NCI-H526 (cell line): ENCODE measurements at regions not wholly inside any gene's neighbourhood (a gene's known extent, or its start where the extent isn't known, plus 50 kb on each side); places are given as distances from the start of the nearest gene placed in this dataset.
"Not testable (repeated sequence)": the region's sequence is repeated elsewhere in the genome, so short reads cannot be mapped to it uniquely, and the experiment has no call there.

ENCODE experiments used
- DNase-seq, 2 experiments: peaks; one replicate each; lab custom pipeline; 2025; lab: John Stamatoyannopoulos, UW

DNA sequence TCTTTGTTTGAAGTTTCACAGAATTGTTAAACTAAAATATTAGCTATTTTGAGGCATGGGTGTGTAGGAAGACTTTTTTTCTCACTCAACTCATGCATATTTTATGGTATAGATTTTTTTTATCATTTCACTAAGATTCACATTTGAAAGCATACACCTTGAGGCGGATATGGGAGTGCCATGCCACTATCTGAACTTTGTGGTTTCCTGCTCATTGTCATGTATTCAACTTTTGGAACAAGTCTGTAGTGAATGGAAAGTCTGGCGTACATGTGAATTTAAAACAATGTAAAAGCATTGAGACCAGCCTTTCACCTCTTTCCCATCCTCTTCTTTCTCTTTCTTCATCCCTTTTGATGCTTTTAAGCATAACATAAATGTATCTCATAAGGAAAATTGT is 147.9 kb downstream of the TPBG start:
- DNase-seq: no peak

DNA sequence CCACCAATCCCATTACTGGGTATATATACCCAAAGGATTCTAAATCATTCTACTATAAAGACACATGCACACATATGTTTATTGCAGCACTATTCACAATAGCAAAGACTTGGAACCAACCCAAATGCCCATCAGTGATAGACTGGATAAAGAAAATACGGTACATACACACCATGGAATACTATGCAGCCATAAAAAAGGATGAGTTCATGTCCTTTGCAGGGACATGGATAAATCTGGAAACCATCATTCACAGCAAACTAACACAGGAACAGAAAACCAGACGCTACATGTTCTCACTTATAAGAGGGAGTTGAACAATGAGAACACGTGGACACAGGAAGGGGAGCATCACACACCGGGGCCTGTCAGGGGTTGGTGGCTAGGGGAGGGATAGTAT is 154.3 kb downstream of the TPBG start:
- not testable (repeated sequence) for DNase-seq

DNA sequence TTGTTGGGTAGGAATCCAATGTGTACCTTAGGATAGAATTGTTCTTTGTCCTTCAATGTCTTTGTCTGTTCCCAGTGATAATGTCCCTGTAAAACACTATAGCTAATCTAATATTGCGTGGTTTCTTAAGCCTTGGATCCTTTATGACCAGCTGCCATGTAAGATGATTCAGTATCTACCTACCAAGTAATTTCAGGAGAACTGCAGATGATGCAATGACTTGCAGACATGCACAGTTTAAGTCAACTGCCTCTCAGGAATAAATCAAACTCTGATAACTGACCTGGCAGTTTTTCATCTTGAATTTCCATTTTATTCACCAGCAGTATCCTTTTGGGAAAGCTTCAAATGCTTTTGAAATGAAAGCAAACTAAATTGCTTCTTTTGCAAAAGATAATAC is 157.8 kb downstream of the TPBG start:
- DNase-seq: no peak

DNA sequence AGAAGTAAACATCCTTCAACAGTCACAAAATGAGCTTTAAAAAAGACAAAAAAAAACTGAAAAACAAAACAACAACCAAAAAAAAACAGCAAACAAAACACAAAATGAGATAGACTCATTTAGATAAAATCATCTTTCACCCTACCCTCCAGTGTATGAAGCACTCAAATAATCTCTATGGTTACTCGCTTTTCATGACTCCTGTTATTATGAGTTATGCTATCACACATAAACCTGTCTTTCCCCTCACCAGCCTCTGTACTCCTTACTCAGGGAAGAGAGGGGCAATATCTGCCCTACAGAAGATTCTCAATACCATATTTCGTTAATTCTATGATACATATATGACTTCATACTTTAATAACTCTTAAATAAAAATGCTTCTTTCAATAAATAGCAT is 158.2 kb downstream of the TPBG start:
- no peak for DNase-seq

DNA sequence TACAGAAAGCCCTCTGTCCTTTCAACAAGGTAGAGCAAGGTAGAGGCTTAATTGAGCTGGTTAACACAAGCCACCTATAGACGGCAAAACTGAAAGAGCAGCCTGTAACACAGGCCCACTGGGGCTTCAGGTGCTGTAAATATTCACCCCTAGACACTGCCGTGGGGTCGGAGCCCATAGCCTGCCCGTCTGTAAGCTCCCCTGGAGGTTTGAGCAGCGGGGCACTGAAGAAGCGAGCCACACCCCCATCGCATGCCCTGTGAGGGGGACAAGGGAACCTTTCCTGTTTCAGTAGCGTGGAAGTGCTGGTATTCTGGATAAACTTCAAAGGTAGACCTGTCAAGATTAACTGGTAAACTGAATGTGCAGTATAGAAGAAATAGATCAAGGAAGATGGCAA is 160.4 kb downstream of the TPBG start:
- no peak for DNase-seq

DNA sequence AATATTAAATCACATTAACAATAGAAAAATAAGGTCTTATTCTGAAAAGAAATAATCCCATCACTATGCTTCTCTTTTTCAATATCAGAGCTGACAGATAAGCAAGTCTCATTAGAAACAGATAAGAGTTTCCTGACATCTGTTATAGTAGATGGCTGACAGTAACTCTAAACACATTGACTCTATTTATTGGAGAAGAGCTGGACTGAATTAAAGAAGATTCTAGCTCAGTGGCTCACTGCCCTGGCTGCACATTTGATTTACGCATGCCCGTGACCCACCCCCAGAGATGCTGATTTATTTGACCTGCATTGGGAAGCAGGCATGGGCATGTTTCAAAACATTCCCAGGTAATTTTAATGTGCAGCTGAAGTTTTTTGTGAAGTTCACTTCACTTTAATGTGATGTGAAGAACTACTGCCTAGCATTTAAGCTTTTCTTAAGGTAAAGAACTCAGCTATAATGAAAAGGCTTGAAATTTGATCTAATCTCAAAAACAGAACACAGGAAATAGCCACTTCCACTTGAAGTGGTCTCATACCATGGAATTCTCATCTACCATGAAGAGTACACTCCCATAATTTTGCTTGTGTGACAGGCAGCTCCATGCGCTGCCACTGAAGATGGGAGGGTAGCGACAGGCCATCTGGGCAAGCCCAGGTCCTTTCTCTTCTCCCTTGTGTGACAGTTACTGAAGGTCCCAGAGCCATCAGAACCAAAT is 162.3 kb downstream of the TPBG start:
- DNase-seq: no peak

DNA sequence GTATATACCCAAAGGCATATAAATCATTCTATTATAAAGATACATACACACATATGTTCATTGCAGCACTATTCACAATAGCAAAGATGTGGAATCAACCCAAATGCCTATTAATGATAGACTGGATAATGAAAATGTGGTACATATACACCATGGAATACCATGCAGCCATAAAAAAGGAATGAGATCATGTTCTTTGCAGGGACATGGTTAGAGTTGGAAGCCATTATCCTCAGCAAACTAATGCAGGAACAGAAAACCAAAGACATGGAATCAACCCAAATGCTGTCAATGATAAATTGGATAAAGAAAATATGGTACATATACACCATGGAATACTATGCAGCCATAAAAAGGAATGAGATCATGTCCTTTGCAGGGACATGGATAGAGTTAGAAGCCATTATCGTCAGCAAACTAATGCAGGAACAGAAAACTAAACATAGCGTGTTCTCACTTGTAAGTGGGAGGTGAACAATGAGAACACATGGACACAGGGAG is 166.4 kb downstream of the TPBG start:
- not testable (repeated sequence) for DNase-seq

DNA sequence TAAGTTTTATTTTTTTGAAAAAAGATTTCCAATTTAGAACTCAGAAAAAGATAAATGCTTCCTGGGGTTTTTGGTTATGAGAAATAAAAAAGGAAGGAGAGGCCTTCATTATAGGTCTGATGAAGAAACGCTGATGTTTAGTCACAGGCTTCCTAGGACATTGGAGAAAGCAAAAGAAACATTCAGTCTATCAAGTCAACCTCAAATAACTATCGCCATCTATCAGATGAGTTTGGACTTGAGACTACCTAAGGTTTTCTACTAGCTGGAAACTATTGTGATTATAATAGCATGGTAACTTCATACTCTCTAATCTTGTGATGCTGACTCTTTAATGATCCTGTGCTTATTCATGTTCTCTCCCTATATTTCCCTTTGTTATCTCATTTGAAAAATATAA is 171.3 kb downstream of the TPBG start:
- no peak for DNase-seq

DNA sequence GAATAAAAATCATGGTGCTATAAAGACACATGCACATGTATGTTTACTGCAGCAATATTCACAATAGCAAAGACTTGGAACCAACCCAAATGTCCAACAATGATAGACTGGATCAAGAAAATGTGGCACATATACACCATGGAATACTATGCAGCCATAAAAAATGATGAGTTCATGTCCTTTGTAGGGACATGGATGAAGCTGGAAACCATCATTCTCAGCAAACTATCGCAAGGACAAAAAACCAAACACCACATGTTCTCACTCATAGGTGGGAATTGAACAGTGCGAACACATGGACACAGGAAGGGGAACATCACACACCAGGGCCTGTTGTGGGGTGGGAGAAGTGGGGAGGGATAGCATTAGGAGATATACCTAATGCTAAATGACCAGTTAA is 185.9 kb downstream of the TPBG start:
- DNase-seq: not testable (repeated sequence)

DNA sequence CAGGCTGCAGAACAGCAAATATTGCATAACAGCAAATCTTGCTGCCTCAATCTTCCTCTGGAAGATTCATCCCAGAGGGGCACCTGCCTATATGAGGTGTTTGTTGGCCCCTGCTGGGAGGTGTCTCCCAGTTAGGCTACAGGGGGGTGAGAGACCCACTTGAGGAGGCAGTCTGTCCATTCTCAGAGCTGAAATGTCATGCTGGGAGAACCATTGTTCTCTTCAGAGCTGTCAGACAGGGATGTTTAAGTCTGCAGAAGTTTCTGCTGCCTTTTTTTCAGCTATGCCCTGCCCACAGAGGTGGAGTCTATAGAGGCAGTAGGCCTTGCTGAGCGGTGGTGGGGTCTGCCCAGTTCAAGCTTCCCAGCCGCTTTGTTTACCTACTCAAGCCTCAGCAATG is 187.7 kb downstream of the TPBG start:
- not testable (repeated sequence) for DNase-seq

DNA sequence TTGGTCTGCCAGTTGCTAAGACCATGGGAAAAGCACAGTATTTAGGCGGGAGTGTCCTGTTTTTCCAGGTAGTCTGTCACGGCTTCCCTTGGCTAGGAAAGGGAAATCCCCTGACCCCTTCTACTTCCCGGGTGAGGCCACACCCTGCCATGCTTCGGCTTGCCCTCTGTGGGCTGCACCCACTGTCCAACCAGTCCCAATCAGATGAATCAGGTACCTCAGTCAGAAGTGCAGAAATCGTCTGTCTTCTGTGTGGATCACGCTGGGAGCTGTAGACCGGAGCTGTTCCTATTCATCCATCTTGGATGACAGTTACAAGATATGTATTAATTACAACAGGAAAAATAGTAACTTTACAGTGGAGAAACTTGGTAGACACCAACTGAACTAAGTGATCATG is 188.2 kb downstream of the TPBG start:
- no peak for DNase-seq

DNA sequence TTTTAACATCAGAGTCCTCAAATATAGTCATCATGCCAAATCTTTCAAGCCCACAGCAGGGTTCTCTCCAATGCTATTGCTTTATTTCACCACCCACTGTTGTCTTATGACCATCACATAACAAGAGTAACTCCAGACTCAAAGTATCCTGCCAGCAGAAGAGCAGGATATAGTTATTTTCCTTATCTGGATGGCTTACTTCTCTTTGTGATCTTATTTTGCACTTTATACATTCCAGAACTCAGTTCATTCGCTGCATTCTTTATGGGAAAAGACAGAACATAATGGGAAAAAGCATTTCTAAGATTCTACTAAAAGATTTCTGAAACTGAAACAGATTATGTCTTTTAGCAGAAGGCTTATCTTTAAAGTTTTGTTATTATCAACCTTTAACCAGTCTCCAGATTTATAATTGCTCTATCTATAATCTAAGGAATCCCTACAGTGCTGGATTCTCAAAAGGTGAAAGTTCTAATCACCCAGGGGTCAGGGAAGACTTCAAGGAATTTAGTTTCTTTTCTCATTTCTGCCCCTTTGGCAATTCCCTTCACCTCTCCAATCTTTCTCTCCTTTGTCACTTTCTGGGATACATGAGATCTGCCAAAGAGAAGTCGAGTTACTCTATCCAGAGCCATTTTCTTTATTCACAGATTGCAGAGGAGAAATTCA is 190.4 kb downstream of the TPBG start:
- no peak for DNase-seq

DNA sequence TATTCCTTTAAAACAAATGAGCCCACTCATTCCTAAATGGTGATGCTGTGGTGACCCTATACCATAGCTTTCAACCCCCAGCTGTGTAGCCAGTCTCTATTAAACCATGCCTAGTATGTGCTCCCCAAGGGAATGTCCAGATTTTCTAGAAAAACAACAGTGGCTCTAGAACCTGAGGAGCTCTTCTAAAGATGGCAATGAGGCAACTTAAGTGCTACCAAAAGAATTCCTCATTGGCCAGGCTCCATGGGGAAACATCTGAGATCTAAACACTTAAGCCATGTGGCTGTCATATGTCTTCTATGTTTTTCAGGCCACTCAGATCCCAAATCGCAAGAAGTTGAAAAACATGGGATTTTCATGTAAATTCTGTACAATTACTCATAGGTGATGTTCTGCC is 191.0 kb downstream of the TPBG start:
- no peak for DNase-seq

DNA sequence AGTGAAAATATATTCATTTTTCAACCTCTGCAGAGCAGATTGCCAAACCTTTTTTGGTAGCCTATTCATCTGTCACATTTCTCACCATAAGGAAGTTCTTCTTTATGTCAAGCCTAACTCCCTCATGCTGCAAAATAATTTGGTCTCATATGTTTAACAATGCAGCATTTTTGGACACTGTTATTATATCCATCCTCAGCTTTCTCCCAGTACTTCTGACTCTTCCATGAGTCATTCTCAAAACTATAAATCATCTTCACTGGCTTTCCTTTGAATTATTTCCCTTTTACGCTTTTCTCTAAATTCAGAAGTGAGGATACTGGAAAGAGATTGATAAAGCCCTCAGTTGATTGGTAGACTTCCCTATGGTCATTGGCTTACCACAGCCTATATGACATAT is 192.2 kb downstream of the TPBG start:
- DNase-seq: no peak

DNA sequence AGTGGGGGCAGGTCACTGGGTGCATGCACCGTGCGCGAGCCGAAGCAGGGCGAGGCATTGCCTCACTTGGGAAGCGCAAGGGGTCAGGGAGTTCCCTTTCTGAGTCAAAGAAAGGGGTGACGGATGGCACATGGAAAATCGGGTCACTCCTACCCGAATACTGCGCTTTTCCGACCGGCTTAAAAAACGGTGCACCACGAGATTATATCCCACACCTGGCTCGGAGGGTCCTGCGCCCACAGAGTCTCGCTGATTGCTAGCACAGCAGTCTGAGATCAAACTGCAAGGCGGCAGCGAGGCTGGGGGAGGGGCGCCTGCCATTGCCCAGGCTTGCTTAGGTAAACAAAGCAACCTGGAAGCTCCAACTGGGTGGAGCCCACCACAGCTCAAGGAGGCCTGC is 194.9 kb downstream of the TPBG start:
- DNase-seq: not testable (repeated sequence)

DNA sequence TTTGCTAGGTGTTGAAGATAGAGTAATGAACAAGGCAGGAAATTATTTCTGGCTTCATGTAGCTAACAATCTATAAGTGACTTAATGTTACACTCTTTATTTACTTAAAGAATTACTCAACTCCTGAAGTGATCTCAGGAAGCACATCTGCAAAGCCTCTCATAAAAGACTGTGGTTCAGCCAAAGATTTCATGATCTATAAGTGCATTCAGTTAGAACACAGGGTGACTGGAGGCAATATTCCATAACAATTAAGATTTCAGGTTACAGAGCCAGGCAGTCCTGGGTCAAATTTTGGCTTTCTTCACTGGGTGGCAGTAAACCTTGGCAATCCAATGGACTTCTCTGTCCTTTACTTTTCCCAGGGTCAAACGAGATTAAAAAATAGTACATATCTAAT is 204.0 kb downstream of the TPBG start:
- DNase-seq: no peak

DNA sequence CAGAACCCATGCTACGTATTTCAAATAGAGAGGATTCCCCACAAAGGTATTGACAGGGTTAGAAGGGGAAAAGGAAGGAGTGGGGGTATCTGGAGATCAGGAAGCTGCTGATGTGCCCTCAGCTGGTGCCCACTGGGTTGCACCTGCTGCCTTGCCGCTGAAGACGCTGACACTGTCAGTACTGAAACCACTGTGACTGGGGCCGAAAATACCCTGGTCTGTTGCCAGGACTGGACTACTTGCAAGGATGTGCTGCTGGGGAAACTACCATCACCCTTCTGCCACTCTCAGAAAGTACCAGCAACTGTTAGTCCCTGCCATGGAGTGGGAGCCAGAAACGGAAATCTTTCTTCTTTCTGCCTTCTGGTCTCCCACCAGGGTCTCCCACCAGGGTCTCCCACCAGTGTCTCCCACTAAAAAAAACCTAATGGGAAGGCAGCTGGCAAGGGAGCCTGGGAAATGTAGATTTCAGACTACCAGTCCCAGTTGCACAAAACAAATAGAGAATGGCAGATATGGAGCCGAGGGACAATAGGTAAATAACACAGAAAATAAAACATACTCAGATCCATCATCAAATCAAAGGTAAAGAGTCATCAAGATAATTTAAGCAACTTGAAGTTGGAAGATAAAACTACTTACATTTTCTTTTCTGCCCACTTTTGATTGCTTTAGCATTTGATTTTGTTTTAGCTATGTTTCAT is 204.8 kb downstream of the TPBG start:
- no peak for DNase-seq

DNA sequence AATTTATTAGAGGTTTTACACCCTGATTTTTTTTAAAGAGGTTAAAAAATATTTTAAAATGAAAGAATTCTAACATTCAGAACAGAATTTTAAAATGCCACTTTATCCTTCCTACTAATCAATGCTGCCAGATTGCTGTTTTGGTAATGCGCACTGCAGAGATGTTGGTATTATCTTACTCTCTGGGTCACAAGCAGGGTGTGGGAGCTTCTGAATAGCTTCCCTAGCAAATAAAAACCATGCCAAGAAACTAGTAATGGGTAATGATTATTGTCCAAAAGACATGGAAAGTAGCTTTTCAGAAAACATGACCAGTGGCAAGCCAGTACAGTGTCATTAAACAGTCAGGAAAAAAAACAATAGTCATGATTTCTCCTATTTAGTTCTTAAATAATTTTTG is 205.4 kb downstream of the TPBG start:
- DNase-seq: no peak

DNA sequence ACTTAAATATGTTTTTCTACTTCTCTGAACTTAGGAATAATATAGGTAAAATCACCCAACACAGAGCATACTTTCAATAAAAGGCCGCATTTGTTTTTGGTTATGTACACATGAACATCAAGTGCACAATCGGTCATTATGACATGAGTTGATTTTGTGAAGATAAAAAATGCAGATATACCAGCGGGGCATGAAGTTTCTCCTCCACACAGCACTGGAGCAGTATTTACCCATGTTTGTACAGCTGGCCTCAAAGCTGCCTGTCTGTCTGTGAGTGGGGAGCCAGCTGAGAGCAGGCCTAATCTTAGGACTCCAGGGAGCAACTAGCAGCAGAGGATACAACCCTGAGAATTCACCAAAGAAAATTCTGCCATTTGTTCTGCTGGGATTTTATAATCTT is 206.5 kb downstream of the TPBG start:
- DNase-seq: peak; percentile 91 to 93

DNA sequence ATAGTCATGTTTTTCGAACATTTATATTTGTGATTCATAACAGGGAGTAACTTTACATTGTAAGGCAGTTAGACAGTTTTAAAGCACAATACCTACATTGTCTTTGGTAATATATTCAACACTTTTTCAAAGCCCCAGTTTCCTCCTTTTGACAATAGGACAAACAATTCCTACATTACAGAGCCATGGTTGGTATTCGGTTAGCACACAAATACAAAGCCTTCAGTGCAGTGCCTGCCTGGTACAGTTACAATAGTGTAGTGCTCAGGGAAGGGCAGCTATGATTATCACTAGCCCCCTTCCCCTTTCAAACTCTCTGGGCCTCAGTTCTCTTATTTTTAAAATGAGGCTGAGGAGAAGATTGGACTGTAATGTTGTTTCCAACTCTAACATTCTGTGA is 207.8 kb downstream of the TPBG start:
- peak; percentile 19 to 32 for DNase-seq

DNA sequence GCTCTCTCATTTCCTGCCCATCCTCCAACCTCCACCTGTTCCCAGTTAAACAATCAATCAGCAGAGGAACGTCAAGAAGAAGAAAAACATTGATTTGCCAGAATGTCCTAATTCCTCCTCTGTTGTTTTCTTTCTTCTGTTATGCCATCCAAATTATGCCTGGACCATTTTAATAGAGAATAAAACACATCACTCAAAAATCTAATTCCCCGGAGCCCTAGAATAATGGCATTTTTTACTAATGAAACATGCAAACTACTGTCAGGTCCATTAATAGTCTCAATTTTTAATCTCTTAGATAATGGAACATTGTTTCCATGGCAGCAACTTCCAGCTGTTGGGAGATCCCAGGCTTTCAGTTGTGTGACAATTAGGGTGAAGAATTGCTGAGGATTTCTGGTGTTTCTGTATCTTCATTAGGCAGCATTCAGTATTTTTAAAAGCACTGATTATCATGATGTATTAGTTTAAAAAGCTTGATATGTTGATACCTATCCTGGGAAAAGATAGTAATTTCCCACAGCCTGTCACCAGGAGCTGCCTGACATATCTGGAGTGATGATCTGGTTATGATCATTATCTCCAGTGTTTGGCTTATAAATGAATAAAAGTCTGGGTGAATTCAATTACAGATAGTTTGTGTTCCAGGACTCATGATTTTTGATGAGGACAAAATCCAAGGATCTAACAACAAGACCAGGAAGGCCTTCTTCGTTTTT is 209.8 kb downstream of the TPBG start:
- DNase-seq: no peak

DNA sequence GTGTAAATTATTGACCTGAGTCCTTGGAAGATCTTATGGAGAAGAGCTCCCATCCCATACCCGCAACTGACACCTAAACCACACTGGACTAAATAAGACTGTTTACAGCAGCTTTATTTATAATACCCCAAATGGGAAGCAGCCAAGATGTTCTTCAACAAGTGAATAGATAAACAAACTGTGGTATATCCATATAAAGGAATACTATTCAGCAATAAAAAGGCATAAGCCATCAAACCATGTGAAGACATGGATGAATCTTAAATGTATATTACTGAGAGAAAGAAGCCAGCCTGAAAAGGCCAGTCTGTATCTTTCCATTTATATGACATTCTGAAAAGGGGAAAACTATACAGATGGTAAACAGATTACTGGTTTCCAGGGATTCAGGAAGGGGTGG is 212.7 kb downstream of the TPBG start:
- DNase-seq: no peak
